Mammary epithelial cell (primary cell): ENCODE measurements at regions not wholly inside any gene's neighbourhood (a gene's known extent, or its start where the extent isn't known, plus 50 kb on each side); places are given as distances from the start of the nearest gene placed in this dataset.
"Not testable (repeated sequence)": the region's sequence is repeated elsewhere in the genome, so short reads cannot be mapped to it uniquely, and the experiment has no call there.

Experiments used
- EZH2 ChIP-seq: IDR thresholded peaks from 2 replicates; pipeline ENCODE4 v1.6.1; 2012; ENCODE audit warnings: low read length, inconsistent platforms, borderline replicate concordance
- TF ChIP-seq, protein P1 (sequence below), 2 donors: IDR thresholded peaks in 1 of 2; conservative IDR thresholded peaks in 1 of 2; 2 replicates each; pipeline ENCODE4 v1.5.1; 2011 to 2012; ENCODE audit warnings: inconsistent platforms in 2 of 2, low read length in 2 of 2, mild to moderate bottlenecking in 2 of 2, control low read depth in 1 of 2, low read depth in 1 of 2; ENCODE audit not compliant: insufficient read depth in 1 of 2; ENCODE audit errors: extremely low read depth in 1 of 2

DNA sequence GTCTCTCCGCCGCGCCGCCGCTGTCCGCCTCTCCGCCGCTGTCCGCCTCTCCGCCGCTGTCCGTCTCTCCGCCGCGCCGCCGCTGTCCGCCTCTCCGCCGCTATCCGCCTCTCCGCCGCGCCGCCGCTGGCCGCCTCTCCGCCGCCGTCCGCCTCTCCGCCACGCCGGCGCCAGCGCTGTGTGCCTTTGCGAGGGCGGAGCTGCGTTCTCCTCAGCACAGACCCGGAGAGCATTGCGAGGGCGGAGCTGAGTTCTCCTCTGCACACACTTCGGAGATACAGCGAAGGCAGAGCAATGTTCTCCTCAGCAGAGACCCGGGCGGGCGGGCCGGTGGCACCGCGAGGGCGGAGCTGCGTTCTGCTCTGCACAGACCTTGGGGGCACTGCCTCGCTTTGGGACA lies 327.4 kb upstream of the PLGLB1 start:
- TF ChIP-seq, protein P1, sequence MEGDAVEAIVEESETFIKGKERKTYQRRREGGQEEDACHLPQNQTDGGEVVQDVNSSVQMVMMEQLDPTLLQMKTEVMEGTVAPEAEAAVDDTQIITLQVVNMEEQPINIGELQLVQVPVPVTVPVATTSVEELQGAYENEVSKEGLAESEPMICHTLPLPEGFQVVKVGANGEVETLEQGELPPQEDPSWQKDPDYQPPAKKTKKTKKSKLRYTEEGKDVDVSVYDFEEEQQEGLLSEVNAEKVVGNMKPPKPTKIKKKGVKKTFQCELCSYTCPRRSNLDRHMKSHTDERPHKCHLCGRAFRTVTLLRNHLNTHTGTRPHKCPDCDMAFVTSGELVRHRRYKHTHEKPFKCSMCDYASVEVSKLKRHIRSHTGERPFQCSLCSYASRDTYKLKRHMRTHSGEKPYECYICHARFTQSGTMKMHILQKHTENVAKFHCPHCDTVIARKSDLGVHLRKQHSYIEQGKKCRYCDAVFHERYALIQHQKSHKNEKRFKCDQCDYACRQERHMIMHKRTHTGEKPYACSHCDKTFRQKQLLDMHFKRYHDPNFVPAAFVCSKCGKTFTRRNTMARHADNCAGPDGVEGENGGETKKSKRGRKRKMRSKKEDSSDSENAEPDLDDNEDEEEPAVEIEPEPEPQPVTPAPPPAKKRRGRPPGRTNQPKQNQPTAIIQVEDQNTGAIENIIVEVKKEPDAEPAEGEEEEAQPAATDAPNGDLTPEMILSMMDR (conservative IDR thresholded peaks at IDR 0.05 in 1 of 2, IDR thresholded peaks at IDR 0.05 in 1 of 2; ENCODE audit: extremely low read depth in 1 of 2, insufficient read depth in 1 of 2, low read depth in 1 of 2, low read length in 2 of 2): not testable (repeated sequence)
- not testable (repeated sequence) for TF ChIP-seq EZH2
